Activated naive CD4-positive, alpha-beta T cell treated with anti-CD3 and anti-CD28 coated beads, Interleukin-2, amount 50 U/mL, for 24 hours (primary cell): ENCODE measurements at regions not wholly inside any gene's neighbourhood (a gene's known extent, or its start where the extent isn't known, plus 50 kb on each side); places are given as distances from the start of the nearest gene placed in this dataset.
"Not testable (repeated sequence)": the region's sequence is repeated elsewhere in the genome, so short reads cannot be mapped to it uniquely, and the experiment has no call there.

Experiments
- H3K27ac Mint-ChIP-seq: one replicate; pipeline ENCODE4 v1.8.0; 2021; ENCODE audit warnings: mild to moderate bottlenecking, mixed read lengths
- H3K27me3 Mint-ChIP-seq: one replicate; pipeline ENCODE4 v1.8.0; 2021; ENCODE audit warnings: mixed read lengths
- H3K36me3 Mint-ChIP-seq: one replicate; pipeline ENCODE4 v1.8.0; 2021; ENCODE audit warnings: mixed read lengths
- H3K4me1 Mint-ChIP-seq: one replicate; pipeline ENCODE4 v1.8.0; 2021; ENCODE audit warnings: mixed read lengths
- H3K4me3 Mint-ChIP-seq: one replicate; pipeline ENCODE4 v1.8.0; 2021; ENCODE audit warnings: mild to moderate bottlenecking, mixed read lengths
- H3K9me3 Mint-ChIP-seq: one replicate; pipeline ENCODE4 v1.8.0; 2021; ENCODE audit warnings: mixed read lengths

DNA sequence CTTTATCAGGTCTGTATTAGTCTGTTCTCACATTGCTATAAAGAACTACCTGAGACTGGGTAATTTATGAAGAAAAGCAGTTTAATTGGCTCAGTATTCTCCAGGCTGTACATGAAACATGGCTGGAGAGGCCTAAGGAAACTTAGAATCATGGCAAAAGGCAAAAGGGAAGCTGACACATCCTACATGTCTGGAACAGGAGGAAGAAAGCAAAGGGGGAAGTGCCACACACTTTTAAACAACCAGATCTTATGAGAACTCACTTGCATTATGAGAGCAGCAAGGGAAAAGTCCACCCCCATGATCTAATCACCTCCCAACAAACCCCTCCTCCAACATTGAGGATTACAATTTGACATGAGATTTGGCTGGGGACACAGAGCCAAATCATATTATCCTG, 132.1 kb downstream of the PCSK1 start:
- no peaks in the 10 kb centered on the region for H3K4me1 Mint-ChIP-seq
- H3K9me3 Mint-ChIP-seq: peaks cover 5% of the 10 kb centered on the region
- H3K27me3 Mint-ChIP-seq: no peaks in the 10 kb centered on the region
- no peak overlapping the region for H3K4me3 Mint-ChIP-seq
- peaks cover 2% of the 10 kb centered on the region for H3K36me3 Mint-ChIP-seq
- H3K27ac Mint-ChIP-seq: peak overlapping the region; percentile 18

DNA sequence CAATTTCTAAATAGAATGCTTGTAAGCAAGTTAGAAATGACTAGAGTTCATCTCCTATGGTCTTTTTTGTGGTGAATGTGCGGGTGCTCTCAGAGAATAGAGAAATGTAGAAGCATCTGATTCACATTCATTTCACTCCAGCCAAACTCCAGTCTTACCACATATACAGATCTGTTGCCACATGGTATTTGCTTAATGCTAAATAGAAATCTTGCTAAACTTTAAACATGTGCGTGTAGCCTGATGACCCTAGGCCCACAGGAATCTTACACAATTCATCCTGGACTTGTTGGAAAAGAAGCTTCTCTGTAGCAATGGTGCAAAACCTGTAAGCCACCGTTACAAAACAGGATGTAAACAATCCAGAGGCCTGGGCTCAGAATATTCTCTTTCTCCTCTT, 135.2 kb downstream of the PCSK1 start:
- H3K36me3 Mint-ChIP-seq: peaks cover 2% of the 10 kb centered on the region
- no peak overlapping the region for H3K4me3 Mint-ChIP-seq
- no peaks in the 10 kb centered on the region for H3K4me1 Mint-ChIP-seq
- H3K27me3 Mint-ChIP-seq: no peaks in the 10 kb centered on the region
- no peak overlapping the region for H3K27ac Mint-ChIP-seq
- H3K9me3 Mint-ChIP-seq: no peaks in the 10 kb centered on the region

DNA sequence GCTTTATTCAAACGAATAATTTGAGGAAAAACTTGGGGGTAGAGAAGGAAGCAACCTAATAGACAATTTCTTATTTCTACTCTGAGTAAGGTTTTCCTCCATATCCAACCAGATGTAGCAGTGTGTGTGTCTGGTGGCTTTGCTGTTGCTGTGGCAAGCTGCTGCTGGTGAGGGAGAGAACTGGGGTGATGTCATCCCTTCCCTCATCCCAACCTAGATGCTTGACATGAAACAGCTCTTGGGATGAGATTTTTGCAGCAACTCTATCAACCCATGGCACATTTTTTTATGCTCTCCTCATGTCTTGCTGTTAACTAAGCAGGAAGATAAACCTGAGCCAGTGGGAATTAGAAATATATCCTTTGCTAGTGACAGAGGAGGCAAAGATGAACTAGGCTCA, 135.8 kb downstream of the PCSK1 start:
- H3K4me1 Mint-ChIP-seq: no peaks in the 10 kb centered on the region
- no peaks in the 10 kb centered on the region for H3K9me3 Mint-ChIP-seq
- peaks cover 2% of the 10 kb centered on the region for H3K36me3 Mint-ChIP-seq
- peaks cover 3% of the 10 kb centered on the region for H3K27me3 Mint-ChIP-seq
- no peak overlapping the region for H3K27ac Mint-ChIP-seq
- no peak overlapping the region for H3K4me3 Mint-ChIP-seq

DNA sequence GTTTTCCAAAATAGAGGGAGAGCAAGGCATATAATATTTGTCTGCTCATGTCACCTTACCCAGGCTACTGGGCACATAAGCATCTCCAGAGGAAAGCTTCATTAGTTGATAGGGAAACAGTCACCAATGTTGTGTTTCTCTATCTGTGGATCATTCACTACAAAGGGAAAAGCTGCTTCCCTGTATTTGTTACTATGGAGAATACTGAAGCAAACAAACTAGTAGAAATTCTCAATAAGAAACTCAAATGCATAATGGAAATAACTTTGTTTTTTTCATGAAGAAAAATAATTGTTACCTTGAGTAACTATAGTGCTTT, 138.2 kb downstream of the PCSK1 start:
- H3K4me1 Mint-ChIP-seq: no peaks in the 10 kb centered on the region
- H3K36me3 Mint-ChIP-seq: no peaks in the 10 kb centered on the region
- H3K27me3 Mint-ChIP-seq: peaks cover 3% of the 10 kb centered on the region
- no peak overlapping the region for H3K4me3 Mint-ChIP-seq
- no peaks in the 10 kb centered on the region for H3K9me3 Mint-ChIP-seq
- H3K27ac Mint-ChIP-seq: no peak overlapping the region

DNA sequence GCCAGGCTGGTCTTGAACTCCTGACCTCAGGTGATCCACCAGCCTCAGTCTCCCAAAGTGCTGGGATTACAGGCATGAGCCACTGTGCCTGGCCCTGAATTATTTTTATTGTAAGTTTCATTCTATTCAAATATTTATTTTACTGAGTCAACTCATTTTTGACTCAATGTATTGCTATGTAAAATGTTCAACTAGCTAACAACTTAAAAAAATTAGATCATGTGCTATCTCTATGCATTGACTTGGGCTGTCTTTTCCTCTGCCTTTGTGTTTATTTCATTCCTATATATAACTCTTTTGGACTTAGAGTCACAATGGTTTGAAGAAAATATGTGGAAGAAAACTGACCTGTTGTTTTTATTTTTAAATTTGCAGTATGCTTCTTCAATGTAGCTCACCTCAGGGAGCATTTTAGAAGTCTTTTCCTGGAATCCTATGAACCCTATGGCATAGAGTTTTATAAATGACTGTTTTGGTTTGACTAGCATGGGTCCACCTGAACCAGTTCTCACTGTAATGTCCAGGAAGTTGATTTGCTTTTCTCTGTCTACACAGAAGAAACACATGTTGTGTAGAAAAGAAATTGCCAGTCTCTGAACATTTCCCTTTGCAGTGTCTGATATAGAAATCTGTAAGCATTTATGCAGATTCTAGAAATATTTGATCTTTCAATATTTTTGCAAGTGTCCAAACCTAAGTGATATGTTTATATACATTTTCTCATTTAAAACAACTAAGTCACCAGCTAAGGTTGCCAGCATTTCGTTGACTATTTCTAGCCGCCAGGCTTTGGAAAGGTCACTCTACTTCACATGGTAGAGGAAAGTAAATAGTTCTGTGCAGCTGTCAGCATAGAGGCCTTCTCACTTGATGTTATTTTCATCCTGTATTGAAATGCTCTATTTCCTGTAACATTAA, 138.8 kb downstream of the PCSK1 start:
- Mint-ChIP-seq H3K36me3 (no peaks in the 10 kb centered on the region), H3K9me3 (no peaks in the 10 kb centered on the region), H3K4me1 (no peaks in the 10 kb centered on the region), H3K4me3 (no peak overlapping the region), H3K27ac (no peak overlapping the region), H3K27me3 (peaks cover 3% of the 10 kb centered on the region)

DNA sequence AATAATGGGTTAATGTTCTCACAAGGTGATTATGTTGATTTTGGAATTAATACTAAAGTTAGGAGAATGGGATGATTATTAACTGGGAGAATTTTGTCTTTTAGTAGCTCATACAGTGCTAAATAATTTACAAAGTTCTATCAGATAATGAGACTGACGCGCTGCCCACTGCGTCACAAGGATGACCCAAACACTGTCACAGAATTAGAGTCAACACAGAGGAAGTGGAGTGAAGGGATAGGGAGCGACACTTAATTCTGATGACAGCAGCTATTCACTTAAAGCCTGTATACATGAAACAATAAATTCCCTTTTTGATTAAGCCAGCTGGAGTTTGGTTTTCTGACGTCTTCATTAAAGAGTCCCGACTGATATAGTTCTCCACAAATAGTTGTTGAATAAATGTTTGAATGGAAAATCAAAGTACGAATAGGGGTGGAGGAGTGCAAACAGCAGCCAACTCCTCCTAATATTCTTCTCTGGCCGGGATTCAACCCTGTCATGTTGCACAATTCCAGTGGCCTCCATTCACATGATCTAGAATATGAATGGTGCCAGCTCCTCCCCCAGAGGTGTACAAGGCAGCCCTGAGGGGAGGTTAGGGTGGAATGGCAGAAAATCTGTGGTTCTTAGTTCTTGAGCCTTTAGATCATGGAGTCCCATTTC, 140.3 kb downstream of the PCSK1 start:
- no peaks in the 10 kb centered on the region for H3K9me3 Mint-ChIP-seq
- H3K4me1 Mint-ChIP-seq: no peaks in the 10 kb centered on the region
- no peak overlapping the region for H3K27ac Mint-ChIP-seq
- H3K27me3 Mint-ChIP-seq: peaks cover 3% of the 10 kb centered on the region
- H3K4me3 Mint-ChIP-seq: no peak overlapping the region
- no peaks in the 10 kb centered on the region for H3K36me3 Mint-ChIP-seq

DNA sequence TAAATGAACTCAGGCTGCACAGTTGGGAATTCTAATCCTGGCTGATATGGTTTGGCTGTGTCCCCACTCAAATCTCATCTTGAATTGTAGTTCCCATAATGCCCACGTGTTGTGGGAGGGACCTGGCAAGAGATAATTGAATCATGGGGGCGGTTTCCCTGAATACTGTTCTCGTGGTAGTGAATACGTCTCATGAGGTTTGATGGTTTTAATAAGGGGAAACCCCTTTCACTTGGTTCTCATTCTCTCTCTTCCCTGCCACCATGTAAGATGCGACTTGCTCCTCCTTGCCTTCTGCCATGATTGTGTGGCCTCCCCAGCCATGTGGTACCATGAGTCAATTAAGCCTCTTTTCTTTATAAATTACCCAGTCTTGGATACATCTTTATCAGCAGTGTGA, 143.8 kb downstream of the PCSK1 start:
- H3K27me3 Mint-ChIP-seq, H3K27ac Mint-ChIP-seq, H3K9me3 Mint-ChIP-seq, H3K4me1 Mint-ChIP-seq, H3K36me3 Mint-ChIP-seq, H3K4me3 Mint-ChIP-seq: not testable (repeated sequence)

DNA sequence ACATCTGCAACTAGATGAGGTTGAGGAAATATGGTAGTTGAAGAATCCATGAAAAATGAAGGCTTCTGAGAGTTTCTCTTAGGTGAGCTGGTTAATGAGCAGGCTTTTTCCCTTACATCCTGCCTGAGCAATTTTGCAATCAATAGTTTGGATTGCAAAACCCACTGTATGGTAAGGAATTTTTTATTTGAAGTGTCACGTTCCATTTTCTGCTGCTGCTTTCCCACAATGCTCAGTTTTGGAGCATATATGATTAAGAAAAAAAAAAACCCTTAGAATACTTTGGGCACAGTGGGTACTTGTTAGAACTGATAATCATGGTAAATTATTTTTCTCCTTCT, 144.2 kb downstream of the PCSK1 start:
- Mint-ChIP-seq H3K27me3 (peaks cover 6% of the 10 kb centered on the region), H3K36me3 (no peaks in the 10 kb centered on the region), H3K4me1 (no peaks in the 10 kb centered on the region), H3K27ac (no peak overlapping the region), H3K9me3 (no peaks in the 10 kb centered on the region), H3K4me3 (no peak overlapping the region)

DNA sequence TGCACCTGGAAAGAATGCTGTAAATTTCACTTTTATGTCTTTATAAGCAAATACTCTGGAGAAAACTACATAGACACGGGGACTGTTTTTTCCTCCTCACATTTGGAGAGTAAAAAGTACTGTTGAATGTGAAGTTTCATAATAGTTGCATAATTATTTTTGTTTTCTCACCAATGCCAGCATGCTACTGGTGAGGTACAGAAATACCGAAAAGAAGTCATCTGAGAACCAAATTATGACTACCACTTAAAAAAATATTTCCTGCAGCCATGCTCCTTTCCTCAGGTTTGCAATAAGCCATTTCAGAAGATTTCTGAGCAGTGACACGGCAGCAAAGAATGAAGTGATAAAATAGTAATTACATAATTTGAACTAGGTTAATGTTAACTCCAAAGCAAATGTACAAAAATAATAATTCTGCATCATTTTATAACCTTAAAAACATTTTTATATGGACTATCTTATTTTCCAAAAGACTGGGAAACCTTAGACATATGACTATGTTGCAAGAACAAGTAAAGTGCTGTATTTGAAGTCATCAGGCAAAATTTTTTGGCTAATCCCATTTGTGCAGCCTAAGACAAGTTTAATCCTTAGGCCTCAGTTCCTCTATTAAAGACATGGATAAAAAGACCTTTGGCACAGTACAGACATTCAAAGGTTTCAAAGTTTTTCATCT, 144.7 kb downstream of the PCSK1 start:
- Mint-ChIP-seq H3K4me1 (no peaks in the 10 kb centered on the region), H3K4me3 (no peak overlapping the region), H3K9me3 (no peaks in the 10 kb centered on the region), H3K27me3 (peaks cover 7% of the 10 kb centered on the region), H3K27ac (no peak overlapping the region), H3K36me3 (no peaks in the 10 kb centered on the region)

DNA sequence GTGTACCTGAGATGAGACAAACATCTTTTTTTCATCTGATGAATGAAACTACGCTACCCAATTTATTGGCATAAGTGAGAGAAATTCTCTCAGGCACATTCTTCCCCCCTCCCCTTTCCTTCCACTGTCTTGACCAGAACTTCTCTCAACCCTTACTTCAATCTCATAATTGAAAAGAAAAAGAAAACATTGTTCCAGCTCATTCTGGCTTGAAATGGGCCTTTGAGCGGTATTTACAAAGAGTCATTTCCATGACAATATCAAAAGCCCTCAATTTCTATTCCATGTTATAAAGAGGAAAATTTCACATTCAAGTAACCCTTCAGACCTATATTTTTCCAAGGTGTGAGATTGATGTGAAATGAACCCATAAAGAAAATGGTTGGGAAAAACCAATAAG, 145.9 kb downstream of the PCSK1 start:
- Mint-ChIP-seq H3K4me1 (no peaks in the 10 kb centered on the region), H3K27ac (no peak overlapping the region), H3K9me3 (no peaks in the 10 kb centered on the region), H3K27me3 (peaks cover 7% of the 10 kb centered on the region), H3K4me3 (no peak overlapping the region), H3K36me3 (no peaks in the 10 kb centered on the region)

DNA sequence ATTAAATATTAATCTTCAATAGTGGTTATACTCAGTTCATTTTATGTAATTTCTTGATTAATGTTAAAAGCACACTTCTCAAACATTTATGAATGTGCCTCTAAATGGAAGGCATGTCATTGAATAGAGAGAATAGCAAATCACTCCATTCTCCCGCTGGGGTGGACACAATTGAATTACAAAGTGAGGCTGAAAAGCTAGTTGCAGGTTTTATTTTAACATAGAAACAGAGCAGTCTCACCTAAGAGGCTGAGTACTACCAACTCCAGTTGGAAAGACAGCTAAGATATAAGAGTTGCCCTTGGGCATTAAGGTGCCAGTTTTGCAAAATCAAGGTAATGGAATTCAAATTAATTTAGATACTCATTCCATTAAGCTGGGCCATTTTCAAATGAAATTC, 147.2 kb downstream of the PCSK1 start:
- H3K27me3 Mint-ChIP-seq: peaks cover 8% of the 10 kb centered on the region
- H3K4me1 Mint-ChIP-seq: no peaks in the 10 kb centered on the region
- H3K27ac Mint-ChIP-seq: no peak overlapping the region
- no peaks in the 10 kb centered on the region for H3K36me3 Mint-ChIP-seq
- no peaks in the 10 kb centered on the region for H3K9me3 Mint-ChIP-seq
- H3K4me3 Mint-ChIP-seq: no peak overlapping the region

DNA sequence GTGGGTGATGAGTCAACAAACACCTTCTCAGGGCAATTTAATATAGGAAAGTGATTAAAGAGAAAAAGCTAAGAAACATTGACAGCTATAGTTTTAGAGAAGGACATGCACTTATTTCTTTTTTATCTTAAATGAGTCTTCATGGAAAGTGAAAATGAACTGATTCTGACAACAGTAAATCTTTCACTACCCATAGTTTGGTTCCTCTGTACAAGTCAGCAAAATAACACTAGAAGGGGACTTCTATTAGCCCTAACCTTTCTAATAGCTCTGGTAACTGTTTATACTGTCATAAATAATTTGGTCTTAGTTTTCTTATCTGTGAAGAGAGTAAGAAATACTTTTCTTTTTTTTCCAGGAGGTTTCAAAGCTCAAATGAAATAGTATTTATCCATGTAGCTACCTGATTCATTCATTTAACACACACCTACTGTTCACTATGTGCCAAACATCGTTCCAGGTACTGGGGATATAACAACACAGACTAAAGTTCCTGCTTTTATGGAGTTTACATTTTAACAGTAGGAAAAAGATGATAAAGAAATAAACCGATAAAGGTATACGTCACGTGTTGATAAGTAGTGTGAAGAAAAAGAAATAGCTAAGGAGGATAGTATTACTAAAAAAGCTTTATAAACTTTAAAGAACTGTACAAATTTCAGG, 148.2 kb downstream of the PCSK1 start:
- H3K27ac Mint-ChIP-seq: no peak overlapping the region
- H3K4me1 Mint-ChIP-seq: no peaks in the 10 kb centered on the region
- H3K36me3 Mint-ChIP-seq: no peaks in the 10 kb centered on the region
- no peak overlapping the region for H3K4me3 Mint-ChIP-seq
- peaks cover 10% of the 10 kb centered on the region for H3K27me3 Mint-ChIP-seq
- no peaks in the 10 kb centered on the region for H3K9me3 Mint-ChIP-seq

DNA sequence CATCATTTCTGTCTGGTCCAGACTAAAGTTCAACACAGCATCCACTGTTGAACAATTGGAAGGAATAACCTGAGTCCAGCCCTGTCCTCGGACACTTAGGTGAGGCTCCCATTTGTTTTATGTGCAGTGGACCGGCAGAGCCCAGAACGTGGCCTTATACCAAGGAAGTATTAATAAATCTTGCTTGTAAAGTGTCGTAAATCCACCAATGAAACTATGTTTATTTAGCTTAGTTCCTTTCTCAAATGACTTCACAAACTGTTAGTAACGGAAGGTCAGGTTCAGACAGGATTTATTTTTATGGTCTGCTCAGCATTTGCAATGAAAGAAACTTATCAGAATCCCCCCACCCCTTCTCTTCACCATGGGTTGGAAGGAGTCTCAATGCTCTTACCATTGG, 149.5 kb downstream of the PCSK1 start:
- H3K27ac Mint-ChIP-seq: no peak overlapping the region
- H3K4me3 Mint-ChIP-seq: no peak overlapping the region
- no peaks in the 10 kb centered on the region for H3K9me3 Mint-ChIP-seq
- H3K36me3 Mint-ChIP-seq: no peaks in the 10 kb centered on the region
- peaks cover 10% of the 10 kb centered on the region for H3K27me3 Mint-ChIP-seq
- no peaks in the 10 kb centered on the region for H3K4me1 Mint-ChIP-seq

DNA sequence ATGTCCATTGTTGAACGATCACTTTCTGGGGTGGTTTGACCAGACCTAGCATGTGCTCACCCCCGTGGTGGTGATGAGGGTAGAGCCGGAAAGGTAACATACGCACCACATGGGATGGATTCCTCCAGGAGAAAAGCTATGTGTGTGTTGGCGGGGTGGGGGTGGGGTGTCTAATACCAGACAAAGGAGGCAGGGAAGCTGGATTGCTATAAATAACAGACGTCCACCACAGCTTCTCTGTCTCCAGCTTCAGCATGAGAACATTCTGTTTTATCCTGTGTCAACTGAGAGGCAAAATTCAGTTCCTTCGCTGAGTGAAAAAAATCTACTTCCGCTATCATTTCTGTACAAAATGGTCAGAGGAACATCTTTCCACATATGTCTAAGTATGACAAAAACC, 151.0 kb downstream of the PCSK1 start:
- peaks cover 10% of the 10 kb centered on the region for H3K27me3 Mint-ChIP-seq
- H3K4me3 Mint-ChIP-seq: no peak overlapping the region
- no peaks in the 10 kb centered on the region for H3K4me1 Mint-ChIP-seq
- H3K9me3 Mint-ChIP-seq: no peaks in the 10 kb centered on the region
- no peak overlapping the region for H3K27ac Mint-ChIP-seq
- no peaks in the 10 kb centered on the region for H3K36me3 Mint-ChIP-seq

DNA sequence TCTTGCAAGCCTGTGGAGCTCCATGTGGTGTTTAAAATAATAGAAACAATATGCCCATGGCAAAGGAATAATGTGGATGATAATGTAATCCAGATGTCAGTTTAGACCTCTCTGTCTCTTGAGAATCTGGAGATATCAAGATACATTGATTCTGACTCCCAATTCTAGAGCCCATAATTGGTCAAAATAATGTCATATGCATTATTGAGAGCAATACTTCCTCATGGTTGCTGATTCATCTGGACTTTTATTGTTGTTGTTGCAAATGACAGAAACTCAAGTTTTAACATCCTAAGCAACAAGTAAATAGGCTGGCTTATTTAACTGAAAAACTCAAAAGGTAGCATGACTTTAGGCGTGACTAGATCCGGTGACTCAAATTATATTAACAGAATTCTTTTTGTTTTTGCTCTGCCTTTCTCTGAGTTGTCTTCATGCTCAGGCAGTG, 152.1 kb downstream of the PCSK1 start:
- H3K27me3 Mint-ChIP-seq: peaks cover 10% of the 10 kb centered on the region
- no peak overlapping the region for H3K4me3 Mint-ChIP-seq
- no peaks in the 10 kb centered on the region for H3K9me3 Mint-ChIP-seq
- H3K4me1 Mint-ChIP-seq: no peaks in the 10 kb centered on the region
- no peaks in the 10 kb centered on the region for H3K36me3 Mint-ChIP-seq
- no peak overlapping the region for H3K27ac Mint-ChIP-seq
